ENCODE measurements at regions not wholly inside any gene's neighbourhood (a gene's known extent, or its start where the extent isn't known, plus 50 kb on each side); places are given as distances from the start of the nearest gene placed in this dataset.
A peak's percentile ranks its signal among the peaks of the same experiment; 100 is the strongest.

DNA sequence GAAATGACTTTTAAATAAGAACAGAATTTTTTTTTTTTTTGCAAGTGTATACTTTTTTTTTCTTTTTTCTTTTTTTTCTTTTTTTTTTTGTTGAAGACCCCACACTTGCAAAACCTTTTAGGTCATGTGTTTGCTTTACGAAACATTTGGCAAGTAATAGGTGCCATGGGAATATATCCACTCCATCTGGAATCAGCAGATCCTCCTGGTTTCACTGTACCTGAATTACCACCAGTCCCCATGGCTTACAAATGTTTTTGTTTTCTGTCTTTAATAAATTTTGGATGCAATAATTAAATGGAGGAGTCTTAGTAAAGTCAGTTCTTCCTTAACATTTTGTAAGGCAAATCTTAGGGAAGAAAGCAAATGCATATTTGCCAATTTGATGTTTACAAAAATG, 559.7 kb upstream of the ZEB2 start:
- H3K4me1 Mint-ChIP-seq = peaks cover 9% of the 10 kb centered on the region

DNA sequence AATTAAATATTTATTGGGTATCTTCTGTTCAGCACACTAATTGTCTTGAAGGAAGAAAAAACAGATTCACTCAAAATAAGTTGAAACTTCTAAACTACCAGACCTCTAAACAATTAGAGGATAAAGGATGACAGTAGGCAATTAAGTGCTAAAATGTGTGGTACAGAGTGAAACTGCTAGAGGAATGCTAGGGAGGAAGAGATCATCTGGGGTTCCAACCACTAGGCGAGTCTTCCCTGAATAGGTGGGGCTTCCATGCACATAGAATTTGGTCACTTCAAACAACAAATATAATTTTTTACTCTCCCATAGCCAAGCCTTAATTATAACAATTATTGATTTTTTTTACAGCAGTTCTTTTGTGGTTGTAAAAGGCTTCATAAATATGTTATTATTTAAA, 559.0 kb upstream of the ZEB2 start:
- Mint-ChIP-seq H3K27me3 (ENCODE audit: low read depth) (no peaks in the 10 kb centered on the region), H3K9me3 (peaks cover 4% of the 10 kb centered on the region), H3K27ac (no peak overlapping the region), H3K4me3 (no peak overlapping the region), H3K36me3 (no peaks in the 10 kb centered on the region), H3K4me1 (peaks cover 9% of the 10 kb centered on the region)
- TF ChIP-seq, protein P1, sequence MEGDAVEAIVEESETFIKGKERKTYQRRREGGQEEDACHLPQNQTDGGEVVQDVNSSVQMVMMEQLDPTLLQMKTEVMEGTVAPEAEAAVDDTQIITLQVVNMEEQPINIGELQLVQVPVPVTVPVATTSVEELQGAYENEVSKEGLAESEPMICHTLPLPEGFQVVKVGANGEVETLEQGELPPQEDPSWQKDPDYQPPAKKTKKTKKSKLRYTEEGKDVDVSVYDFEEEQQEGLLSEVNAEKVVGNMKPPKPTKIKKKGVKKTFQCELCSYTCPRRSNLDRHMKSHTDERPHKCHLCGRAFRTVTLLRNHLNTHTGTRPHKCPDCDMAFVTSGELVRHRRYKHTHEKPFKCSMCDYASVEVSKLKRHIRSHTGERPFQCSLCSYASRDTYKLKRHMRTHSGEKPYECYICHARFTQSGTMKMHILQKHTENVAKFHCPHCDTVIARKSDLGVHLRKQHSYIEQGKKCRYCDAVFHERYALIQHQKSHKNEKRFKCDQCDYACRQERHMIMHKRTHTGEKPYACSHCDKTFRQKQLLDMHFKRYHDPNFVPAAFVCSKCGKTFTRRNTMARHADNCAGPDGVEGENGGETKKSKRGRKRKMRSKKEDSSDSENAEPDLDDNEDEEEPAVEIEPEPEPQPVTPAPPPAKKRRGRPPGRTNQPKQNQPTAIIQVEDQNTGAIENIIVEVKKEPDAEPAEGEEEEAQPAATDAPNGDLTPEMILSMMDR (IDR thresholded peaks at IDR 0.05; ENCODE audit: unreplicated experiment) = no peak
- no peak for DNase-seq (ENCODE audit: low spot score in 2 of 2, unreplicated experiment in 2 of 2)

More for the DNA sequence above, 559.7 kb upstream of the ZEB2 start:
- TF ChIP-seq, protein P1 (IDR thresholded peaks at IDR 0.05; ENCODE audit: unreplicated experiment) = no peak
- Mint-ChIP-seq H3K9me3 (peaks cover 4% of the 10 kb centered on the region), H3K27me3 (ENCODE audit: low read depth) (no peaks in the 10 kb centered on the region), H3K36me3 (no peaks in the 10 kb centered on the region), H3K4me3 (no peak overlapping the region), H3K27ac (no peak overlapping the region)
- no peak for DNase-seq (ENCODE audit: low spot score in 2 of 2, unreplicated experiment in 2 of 2)

DNA sequence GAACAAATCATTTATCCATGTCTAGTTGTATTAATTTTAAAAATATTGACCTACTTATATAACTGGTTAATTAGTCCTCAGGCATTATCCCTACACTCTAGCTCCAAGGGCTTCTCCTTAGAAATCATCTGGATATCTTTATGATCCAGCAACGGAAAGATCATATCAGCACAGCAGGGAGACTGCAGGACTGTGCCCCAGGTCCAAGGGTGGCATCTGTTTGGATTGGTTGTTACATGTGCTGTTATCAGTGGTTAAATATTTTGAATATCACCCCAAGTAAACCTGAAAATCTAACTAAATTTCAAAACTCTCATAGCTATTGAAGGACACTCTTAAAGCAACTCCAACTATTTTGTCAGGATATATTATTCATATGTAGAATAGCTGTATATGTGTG, 556.2 kb upstream of the ZEB2 start:
- Mint-ChIP-seq H3K27me3 (ENCODE audit: low read depth) (no peaks in the 10 kb centered on the region), H3K9me3 (peaks cover 4% of the 10 kb centered on the region), H3K36me3 (no peaks in the 10 kb centered on the region), H3K27ac (peak overlapping the region; percentile 19), H3K4me1 (peaks cover 9% of the 10 kb centered on the region), H3K4me3 (no peak overlapping the region)
- no peak for DNase-seq (ENCODE audit: low spot score in 2 of 2, unreplicated experiment in 2 of 2)
- TF ChIP-seq, protein P1 (IDR thresholded peaks at IDR 0.05; ENCODE audit: unreplicated experiment) = no peak

DNA sequence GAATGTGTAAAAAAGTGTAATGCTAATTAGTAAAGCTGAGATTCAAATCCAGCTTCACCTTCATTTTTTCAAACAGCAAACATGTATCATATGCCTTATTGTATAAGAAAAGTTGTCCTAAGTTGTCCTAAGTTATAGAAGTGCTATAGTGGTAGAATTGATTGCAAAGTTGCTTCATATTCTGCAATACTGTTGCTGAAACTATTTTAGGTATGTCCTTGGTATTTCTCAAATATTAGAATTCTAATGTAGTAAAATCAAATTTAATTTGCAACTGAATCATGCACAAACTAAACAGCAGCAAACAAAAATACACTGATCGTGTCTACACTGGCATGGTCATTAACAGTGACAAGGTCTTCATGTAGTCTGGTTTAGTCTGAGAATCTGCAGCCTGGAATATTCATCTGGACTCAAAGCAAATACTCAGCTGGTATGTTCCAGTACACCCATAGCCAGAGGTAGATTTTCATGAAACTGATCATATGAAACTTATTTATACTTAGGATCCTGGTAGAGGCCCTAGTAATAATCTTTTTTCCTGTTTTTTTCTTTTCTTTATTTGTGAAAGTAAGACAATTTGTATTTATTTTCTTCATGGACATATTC, 555.6 kb upstream of the ZEB2 start:
- DNase-seq (ENCODE audit: low spot score in 2 of 2, unreplicated experiment in 2 of 2) = no peak
- Mint-ChIP-seq H3K27me3 (ENCODE audit: low read depth) (no peaks in the 10 kb centered on the region), H3K27ac (no peak overlapping the region), H3K9me3 (peaks cover 4% of the 10 kb centered on the region), H3K36me3 (no peaks in the 10 kb centered on the region), H3K4me3 (no peak overlapping the region), H3K4me1 (peaks cover 9% of the 10 kb centered on the region)
- TF ChIP-seq, protein P1 (IDR thresholded peaks at IDR 0.05; ENCODE audit: unreplicated experiment) = no peak

DNA sequence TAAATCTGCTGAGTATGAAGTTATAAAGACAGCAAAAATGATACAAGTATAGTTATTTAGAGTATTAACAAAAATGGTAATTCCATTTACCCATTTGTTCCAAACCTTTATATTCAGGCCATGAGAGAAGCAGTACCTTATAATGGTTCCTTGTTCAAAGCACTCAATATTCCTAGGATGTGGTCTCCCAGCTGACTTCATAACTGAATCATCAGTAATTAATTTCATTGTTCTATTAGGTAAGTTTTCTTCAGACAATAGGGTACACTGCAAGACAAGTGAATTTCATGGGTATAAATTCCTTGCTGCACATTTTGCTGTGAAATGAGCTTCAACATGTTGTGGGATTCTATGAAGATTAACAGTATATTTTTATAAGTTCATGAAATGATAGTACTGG, 550.8 kb upstream of the ZEB2 start:
- Mint-ChIP-seq H3K4me1 (peaks cover 20% of the 10 kb centered on the region), H3K36me3 (no peaks in the 10 kb centered on the region), H3K27me3 (ENCODE audit: low read depth) (no peaks in the 10 kb centered on the region), H3K4me3 (no peak overlapping the region), H3K27ac (no peak overlapping the region), H3K9me3 (peaks cover 14% of the 10 kb centered on the region)
- no peak for DNase-seq (ENCODE audit: low spot score in 2 of 2, unreplicated experiment in 2 of 2)
- TF ChIP-seq, protein P1 (IDR thresholded peaks at IDR 0.05; ENCODE audit: unreplicated experiment) = no peak

DNA sequence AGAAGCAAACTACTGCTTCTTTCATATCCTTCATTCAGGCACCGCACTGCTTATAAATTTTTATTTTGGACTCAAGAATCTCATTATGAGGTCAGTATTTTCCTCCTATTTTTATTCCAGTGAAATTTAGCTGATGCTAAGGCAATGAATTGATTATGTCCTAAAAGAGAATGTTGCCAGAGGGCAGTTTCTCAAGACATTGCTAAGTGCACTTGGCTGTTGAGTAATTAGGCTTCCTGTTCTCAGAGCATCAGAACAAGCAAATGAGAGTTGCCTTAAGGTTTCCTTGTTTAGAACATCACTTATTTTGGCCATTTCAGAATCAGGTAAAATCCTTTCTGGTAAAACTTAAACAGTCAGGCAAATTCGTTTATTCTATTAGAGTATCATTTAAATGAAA, 548.6 kb upstream of the ZEB2 start:
- peaks cover 15% of the 10 kb centered on the region for H3K9me3 Mint-ChIP-seq
- H3K36me3 Mint-ChIP-seq = no peaks in the 10 kb centered on the region
- H3K27ac Mint-ChIP-seq = no peak overlapping the region
- no peak for DNase-seq (ENCODE audit: low spot score in 2 of 2, unreplicated experiment in 2 of 2)
- peaks cover 27% of the 10 kb centered on the region for H3K4me1 Mint-ChIP-seq
- no peaks in the 10 kb centered on the region for H3K27me3 Mint-ChIP-seq (ENCODE audit: low read depth)
- TF ChIP-seq, protein P1 (IDR thresholded peaks at IDR 0.05; ENCODE audit: unreplicated experiment) = no peak
- H3K4me3 Mint-ChIP-seq = no peak overlapping the region

Data from mesothelial cell of epicardium (in vitro differentiated cells).